HUES64 (cell line): ENCODE measurements at regions not wholly inside any gene's neighbourhood (a gene's known extent, or its start where the extent isn't known, plus 50 kb on each side); places are given as distances from the start of the nearest gene placed in this dataset.

Source experiments
- H3K27ac ChIP-seq: 2 replicates; pipeline ENCODE4 v1.7.0; 2013; ENCODE audit warnings: low read depth, low read length, inconsistent platforms
- H3K27me3 ChIP-seq: 2 replicates; pipeline ENCODE4 v1.6.1; 2013; ENCODE audit warnings: mild to moderate bottlenecking, low read length; ENCODE audit not compliant: insufficient read depth
- H3K36me3 ChIP-seq: 2 replicates; pipeline ENCODE4 v1.6.1; 2013; ENCODE audit warnings: mild to moderate bottlenecking, low read length; ENCODE audit not compliant: insufficient read depth
- H3K4me1 ChIP-seq: 2 replicates; pipeline ENCODE4 v1.6.1; 2013; ENCODE audit warnings: mild to moderate bottlenecking, low read length, moderate library complexity; ENCODE audit not compliant: insufficient read depth
- H3K4me3 ChIP-seq: 2 replicates; pipeline ENCODE4 v1.5.1; 2013; ENCODE audit warnings: mild to moderate bottlenecking, low read length, moderate library complexity
- H3K9ac ChIP-seq: 2 replicates; pipeline ENCODE4 v1.6.1; 2013; ENCODE audit warnings: mild to moderate bottlenecking, low read depth, low read length
- H3K9me3 ChIP-seq: 2 replicates; pipeline ENCODE4 v1.6.1; 2013; ENCODE audit warnings: low read depth, low read length; ENCODE audit not compliant: insufficient read depth
- WGBS: fragments of 150-250, 120-280 bp; methylation state at CpG from one replicate; pipeline ENCODE4 v1.1.7; 2013; ENCODE audit warnings: missing lambda C conversion rate; 5-methylcytosine and 5-hydroxymethylcytosine counted together

DNA sequence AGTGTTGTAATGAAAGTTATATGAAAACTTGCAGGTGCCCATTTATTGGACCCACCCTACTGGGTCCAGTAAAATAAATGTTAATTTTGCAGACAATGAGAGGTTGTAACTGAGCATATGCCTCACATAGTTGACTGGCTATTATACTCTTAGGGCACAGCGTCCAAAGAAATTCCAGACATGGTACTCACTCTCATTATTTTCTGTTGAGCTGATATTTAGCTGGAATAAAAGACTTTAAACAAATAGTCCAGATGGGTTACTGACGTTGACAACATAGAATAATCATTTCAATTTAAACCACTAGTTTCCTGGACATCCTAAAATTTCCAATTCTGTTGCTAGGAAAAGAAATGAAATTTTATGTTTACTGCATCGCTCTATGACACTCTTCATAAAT lies 174.5 kb downstream of the ZNF365 start:
- Histone ChIP-seq H3K27ac (no peak overlapping the region), H3K9me3 (no peaks in the 10 kb centered on the region)
- 90% methylated on average over 1 of the region's 3 CpGs for WGBS

DNA sequence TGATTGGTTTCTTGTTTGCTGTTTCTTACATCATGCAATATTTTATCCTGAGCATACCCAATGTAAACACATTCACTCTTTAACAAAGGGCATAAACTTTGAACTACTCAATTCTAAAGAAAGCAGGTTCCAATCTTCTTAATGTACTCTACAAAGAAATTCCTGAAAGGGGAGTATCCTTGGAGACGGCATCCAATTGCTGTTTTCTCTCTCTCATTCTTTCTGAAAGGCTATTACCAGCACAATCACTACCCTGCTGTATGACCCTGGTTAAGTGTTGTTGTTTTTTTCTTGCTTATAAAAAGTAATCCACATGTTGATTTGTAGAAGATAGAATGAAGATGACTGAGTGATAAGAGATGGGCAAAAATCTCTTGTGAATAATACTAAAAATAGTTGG lies 176.0 kb downstream of the ZNF365 start:
- Histone ChIP-seq H3K27ac (no peak overlapping the region), H3K9ac (no peak overlapping the region), H3K4me1 (no peaks in the 10 kb centered on the region), H3K9me3 (no peaks in the 10 kb centered on the region), H3K27me3 (no peaks in the 10 kb centered on the region), H3K36me3 (no peaks in the 10 kb centered on the region), H3K4me3 (no peak overlapping the region)
- WGBS: 78% methylated on average over 1 of the region's 1 CpG

More for the DNA sequence above, 174.5 kb downstream of the ZNF365 start:
- Histone ChIP-seq H3K9ac (no peak overlapping the region), H3K36me3 (no peaks in the 10 kb centered on the region), H3K4me1 (no peaks in the 10 kb centered on the region), H3K4me3 (no peak overlapping the region), H3K27me3 (no peaks in the 10 kb centered on the region)

DNA sequence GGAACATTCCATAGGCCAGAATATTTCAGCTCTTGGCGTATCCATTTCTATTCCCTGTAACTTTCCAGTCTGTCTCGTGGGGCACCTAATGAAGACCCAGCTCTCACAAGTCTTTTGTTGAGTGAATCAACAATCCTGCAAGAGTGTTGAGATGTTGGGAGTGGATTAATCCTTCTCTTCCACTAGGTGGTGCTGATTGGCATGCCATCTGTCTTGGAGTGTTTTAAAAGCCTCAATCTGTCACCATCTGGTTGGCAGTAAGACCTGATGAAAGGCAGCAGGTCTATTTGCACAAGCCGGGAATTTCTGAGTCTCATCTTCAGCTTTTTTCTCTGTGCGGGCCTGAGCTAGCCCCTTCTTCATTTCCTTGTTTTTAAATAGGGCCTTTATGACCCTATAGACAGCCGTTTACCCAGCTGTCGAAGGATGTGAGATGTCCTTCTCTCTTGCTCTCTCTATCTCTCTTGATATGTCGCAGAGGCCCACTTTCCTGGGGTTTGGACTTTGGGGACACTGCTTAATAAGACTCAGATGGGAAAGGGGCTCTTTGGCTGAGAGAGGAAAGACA lies 180.5 kb downstream of the ZNF365 start:
- WGBS: 75% methylated on average over 7 of the region's 7 CpGs
- H3K4me1 ChIP-seq: no peaks in the 10 kb centered on the region
- no peaks in the 10 kb centered on the region for H3K27me3 ChIP-seq
- H3K9me3 ChIP-seq: no peaks in the 10 kb centered on the region
- H3K4me3 ChIP-seq: no peak overlapping the region
- H3K9ac ChIP-seq: no peak overlapping the region
- no peak overlapping the region for H3K27ac ChIP-seq
- H3K36me3 ChIP-seq: no peaks in the 10 kb centered on the region

DNA sequence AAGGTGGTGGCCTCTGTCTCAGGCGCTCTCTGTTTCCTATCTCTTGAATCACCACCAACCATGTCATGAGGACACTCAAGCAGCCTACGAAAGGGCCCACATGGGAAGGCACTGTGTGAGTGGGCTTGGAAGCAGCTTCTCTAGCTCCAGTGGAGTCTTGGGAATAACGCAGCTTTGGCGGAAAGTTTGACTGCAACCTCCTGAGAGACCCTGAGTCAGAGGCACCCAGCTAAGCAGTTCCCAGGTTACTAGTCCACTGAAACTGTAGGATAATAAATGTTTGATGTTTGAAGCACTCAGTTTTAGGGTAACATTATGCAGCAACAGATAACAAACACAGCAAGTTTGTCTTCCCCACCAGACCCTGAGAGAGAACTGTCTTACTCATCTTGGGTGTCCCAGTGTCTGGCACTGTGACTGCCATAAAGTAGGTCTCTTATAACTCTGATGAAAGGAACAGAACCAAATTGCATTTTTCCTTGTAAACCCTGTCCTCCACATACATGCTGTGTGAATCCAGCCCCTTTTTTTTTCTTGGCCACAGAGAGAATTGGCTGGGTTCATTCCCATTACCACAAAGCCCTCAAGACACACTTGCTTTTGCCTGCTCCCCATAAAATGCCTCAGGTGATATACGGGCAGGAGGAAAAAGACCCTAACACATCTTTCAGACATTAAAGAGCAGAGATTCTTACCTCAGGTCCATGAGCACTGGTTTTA lies 185.5 kb downstream of the ZNF365 start:
- no peak overlapping the region for H3K9ac ChIP-seq
- H3K36me3 ChIP-seq: no peaks in the 10 kb centered on the region
- no peaks in the 10 kb centered on the region for H3K27me3 ChIP-seq
- no peaks in the 10 kb centered on the region for H3K9me3 ChIP-seq
- no peak overlapping the region for H3K27ac ChIP-seq
- no peak overlapping the region for H3K4me3 ChIP-seq
- 98% methylated on average over 5 of the region's 5 CpGs for WGBS
- no peaks in the 10 kb centered on the region for H3K4me1 ChIP-seq

DNA sequence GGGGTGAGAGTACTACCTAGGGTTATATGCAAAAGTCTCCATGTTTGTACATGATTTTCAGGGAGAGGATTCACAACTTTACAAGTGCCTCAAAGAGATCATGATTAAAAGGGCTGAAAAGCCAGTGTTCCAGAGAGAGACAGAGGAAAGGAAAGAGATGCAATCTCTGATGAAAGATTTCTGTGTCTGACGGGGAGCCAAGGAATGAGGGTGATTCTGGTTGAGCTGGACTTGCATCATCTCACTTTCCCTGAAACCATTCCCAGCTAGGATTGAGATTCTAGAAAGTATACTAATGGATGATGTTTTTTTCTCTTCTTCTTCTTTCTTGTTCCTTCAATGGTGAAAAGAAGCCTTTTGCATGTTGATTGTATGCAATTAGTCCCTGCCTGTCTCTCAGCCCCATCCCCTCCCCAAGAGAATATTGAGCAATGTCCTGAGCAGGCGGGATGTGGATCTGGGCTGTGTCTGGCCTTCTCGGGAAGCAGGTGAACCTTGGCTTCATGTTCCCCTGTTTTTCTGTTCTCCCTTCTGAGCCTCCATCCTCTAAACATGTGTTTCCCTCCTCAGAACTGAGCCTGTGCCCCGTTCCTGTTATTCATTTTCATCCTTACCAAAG lies 186.1 kb downstream of the ZNF365 start:
- no peak overlapping the region for H3K27ac ChIP-seq
- 88% methylated on average over 3 of the region's 4 CpGs for WGBS

DNA sequence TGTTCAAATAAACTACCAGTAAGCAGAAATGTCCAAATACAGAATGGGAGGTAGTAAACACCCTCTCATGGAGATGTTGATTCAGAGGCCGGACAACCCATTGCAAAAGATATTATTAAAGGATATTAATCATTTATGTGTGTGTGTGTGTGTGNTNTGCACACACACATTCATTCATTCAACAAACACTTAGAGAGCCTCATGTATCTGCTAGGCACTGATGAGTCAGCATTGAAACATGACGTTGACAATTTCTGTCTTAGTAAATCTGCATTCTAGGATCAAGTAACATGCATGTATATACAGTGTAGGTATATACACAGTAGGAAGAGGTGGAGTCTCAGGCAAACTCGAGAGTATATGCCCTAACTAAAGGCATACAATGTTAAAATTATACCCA lies 187.0 kb downstream of the ZNF365 start:
- 100% methylated on average over 1 of the region's 3 CpGs for WGBS
- Histone ChIP-seq H3K36me3 (no peaks in the 10 kb centered on the region), H3K4me3 (no peak overlapping the region), H3K9ac (no peak overlapping the region), H3K27me3 (no peaks in the 10 kb centered on the region), H3K4me1 (no peaks in the 10 kb centered on the region), H3K27ac (no peak overlapping the region), H3K9me3 (no peaks in the 10 kb centered on the region)

More for the DNA sequence above, 186.1 kb downstream of the ZNF365 start:
- Histone ChIP-seq H3K9ac (no peak overlapping the region), H3K9me3 (no peaks in the 10 kb centered on the region), H3K36me3 (no peaks in the 10 kb centered on the region), H3K4me3 (no peak overlapping the region), H3K27me3 (no peaks in the 10 kb centered on the region), H3K4me1 (no peaks in the 10 kb centered on the region)

DNA sequence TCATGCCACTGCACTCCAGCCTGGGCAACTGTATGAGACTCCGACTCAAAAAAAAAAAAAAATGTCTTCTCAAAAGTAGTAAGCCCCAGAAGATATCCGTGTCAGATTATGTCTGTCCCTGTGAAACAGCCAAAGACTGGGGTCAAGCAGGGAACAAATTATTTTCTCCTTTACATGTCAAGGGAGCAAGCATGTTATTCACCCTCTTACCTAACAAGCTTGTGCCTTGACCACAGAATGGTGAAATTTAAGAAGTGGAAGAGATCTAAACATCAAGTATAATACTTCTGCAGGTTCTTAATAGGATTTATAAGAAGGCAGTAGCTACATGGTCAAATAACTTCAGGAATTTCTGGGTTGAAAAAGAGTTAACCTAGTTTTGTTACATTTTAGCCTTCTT lies 187.9 kb downstream of the ZNF365 start:
- WGBS: 97% methylated on average over 2 of the region's 2 CpGs
- Histone ChIP-seq H3K9me3 (no peaks in the 10 kb centered on the region), H3K4me3 (no peak overlapping the region), H3K27ac (no peak overlapping the region), H3K27me3 (no peaks in the 10 kb centered on the region), H3K36me3 (no peaks in the 10 kb centered on the region), H3K4me1 (no peaks in the 10 kb centered on the region), H3K9ac (no peak overlapping the region)

DNA sequence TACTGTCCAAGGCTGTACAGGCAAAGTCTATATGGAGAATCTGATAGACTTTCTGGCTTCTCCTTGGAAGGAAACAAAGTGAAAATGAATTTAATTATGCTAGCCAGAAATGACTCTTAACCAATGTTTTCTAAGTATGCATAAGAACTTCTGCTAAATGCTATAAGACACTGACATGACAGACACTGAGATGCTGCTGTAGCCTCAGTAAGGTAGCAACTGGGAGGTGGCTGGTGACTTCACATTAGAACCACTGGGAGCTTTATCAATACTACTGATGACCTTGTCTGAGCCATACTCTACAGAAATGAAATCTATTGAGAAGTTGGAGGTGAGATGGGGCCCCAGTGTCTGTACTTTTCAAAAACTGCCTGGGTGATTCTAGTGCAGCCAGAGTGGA lies 188.6 kb downstream of the ZNF365 start:
- Histone ChIP-seq H3K4me3 (no peak overlapping the region), H3K36me3 (no peaks in the 10 kb centered on the region), H3K4me1 (no peaks in the 10 kb centered on the region), H3K9me3 (no peaks in the 10 kb centered on the region), H3K27me3 (no peaks in the 10 kb centered on the region), H3K27ac (no peak overlapping the region), H3K9ac (no peak overlapping the region)

DNA sequence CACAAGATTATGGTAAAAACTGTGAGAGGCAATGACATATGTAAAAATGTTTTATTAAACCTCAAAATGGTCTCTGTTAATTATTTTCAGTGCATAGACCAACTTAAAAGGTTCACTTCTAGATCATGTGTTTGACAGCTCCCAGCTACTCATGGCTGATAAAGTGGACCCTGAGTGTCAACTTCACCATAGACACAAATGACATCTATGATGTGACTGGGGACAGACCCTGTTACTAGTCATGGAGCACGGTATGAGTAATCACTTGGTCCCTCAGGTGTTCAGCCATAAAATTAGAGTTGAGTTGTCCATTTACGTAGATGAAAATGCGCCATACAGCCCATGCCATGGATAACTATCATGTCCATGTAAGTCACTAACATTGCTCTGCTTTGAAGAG lies 199.8 kb downstream of the ZNF365 start:
- Histone ChIP-seq H3K36me3 (no peaks in the 10 kb centered on the region), H3K9me3 (no peaks in the 10 kb centered on the region), H3K4me1 (no peaks in the 10 kb centered on the region), H3K4me3 (no peak overlapping the region), H3K27ac (no peak overlapping the region), H3K9ac (no peak overlapping the region), H3K27me3 (no peaks in the 10 kb centered on the region)
- WGBS: 93% methylated on average over 3 of the region's 3 CpGs

DNA sequence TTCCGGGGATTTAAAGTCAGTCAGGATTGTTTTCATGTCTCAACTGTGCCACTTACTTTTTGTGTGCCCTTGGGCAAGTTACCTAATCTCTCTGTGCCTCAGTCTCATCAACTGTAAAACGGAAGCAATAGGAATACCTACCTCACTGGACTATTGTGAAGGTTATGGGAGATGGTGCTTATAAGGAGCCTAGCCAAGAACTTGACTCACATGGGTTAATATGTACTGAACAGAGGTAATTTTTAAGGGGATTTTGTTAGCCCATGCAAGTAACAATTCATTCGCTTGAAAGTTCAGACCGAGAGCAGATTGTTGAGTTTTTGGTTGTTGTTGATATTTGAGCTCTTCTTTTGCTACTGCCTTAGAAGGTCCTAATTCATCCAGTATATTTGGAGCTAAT lies 202.9 kb downstream of the ZNF365 start:
- Histone ChIP-seq H3K27ac (no peak overlapping the region), H3K4me3 (no peak overlapping the region), H3K36me3 (no peaks in the 10 kb centered on the region), H3K4me1 (no peaks in the 10 kb centered on the region), H3K27me3 (no peaks in the 10 kb centered on the region), H3K9me3 (no peaks in the 10 kb centered on the region), H3K9ac (no peak overlapping the region)
- WGBS: 98% methylated on average over 4 of the region's 4 CpGs

DNA sequence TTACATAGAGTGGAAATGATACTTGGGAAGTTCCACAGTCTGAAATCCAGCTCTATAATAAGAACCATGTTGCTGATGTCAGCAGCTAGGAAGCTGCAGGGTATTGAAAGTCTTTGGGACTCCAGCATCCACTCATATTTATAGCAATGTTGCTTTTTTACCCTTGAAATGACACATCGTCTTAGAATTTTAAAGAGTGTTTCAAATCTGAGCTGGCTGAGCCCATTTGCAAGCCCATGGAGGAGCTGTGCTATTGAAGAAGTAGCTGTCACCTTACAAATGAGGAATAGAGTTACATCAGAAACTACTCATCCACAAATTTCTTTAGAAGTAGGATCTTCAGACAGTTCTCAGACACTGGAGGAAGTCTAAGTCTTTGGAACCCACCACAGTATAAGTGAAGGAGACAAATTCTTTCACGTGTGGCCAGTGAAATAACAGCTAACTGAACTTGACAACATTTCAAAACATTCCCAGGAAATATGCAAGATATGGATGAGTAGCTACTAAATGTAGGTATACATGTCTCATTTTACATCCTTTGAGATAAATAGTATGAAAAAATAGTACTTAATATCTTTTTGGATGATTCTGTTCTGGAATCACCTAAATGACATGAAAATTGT lies 203.6 kb downstream of the ZNF365 start:
- no peaks in the 10 kb centered on the region for H3K36me3 ChIP-seq
- H3K27me3 ChIP-seq: no peaks in the 10 kb centered on the region

More for the DNA sequence above, 203.6 kb downstream of the ZNF365 start:
- Histone ChIP-seq H3K9ac (no peak overlapping the region), H3K4me1 (no peaks in the 10 kb centered on the region), H3K27ac (no peak overlapping the region), H3K9me3 (no peaks in the 10 kb centered on the region), H3K4me3 (no peak overlapping the region)
- 88% methylated on average over 1 of the region's 2 CpGs for WGBS
